ENCODE measurements at regions not wholly inside any gene's neighbourhood (a gene's known extent, or its start where the extent isn't known, plus 50 kb on each side); places are given as distances from the start of the nearest gene placed in this dataset.
A peak's percentile ranks its signal among the peaks of the same experiment; 100 is the strongest.
"Not testable (repeated sequence)": the region's sequence is repeated elsewhere in the genome, so short reads cannot be mapped to it uniquely, and the experiment has no call there.

GRCh38 chr13:54676526-54677113, 1648.0 kb downstream of the OLFM4 start:
- WGBS, 2 experiments (ENCODE audit: insufficient coverage in 2 of 2): 87 to 92% methylated on average over 17 to 20 of the region's 22 CpGs
- Histone ChIP-seq H3K36me3 (ENCODE audit: control insufficient read depth, insufficient read depth, low read length) (no peaks in the 10 kb centered on the region), H3K9me3 (ENCODE audit: control insufficient read depth, low read length) (no peaks in the 10 kb centered on the region), H3K4me3 (ENCODE audit: extremely low read depth, insufficient read depth, low read length, poor library complexity, severe bottlenecking) (no peak overlapping the region), H3K4me1 (ENCODE audit: control insufficient read depth, insufficient read depth, low read length, poor library complexity, severe bottlenecking) (no peaks in the 10 kb centered on the region), H3K27ac (ENCODE audit: low read depth, low read length, severe bottlenecking) (no peak overlapping the region)

- Histone ChIP-seq H3K4me1 (ENCODE audit: control insufficient read depth, insufficient read depth, low read length, poor library complexity, severe bottlenecking) (no peaks in the 10 kb centered on the region), H3K36me3 (ENCODE audit: control insufficient read depth, insufficient read depth, low read length) (no peaks in the 10 kb centered on the region), H3K4me3 (ENCODE audit: extremely low read depth, insufficient read depth, low read length, poor library complexity, severe bottlenecking) (no peak overlapping the region), H3K9me3 (ENCODE audit: control insufficient read depth, low read length) (no peaks in the 10 kb centered on the region), H3K27ac (ENCODE audit: low read depth, low read length, severe bottlenecking) (no peak overlapping the region)
- WGBS, 2 experiments (ENCODE audit: insufficient coverage in 2 of 2): 100% methylated on average over 1 of the region's 1 CpG
Measured at GRCh38 chr13:54682184-54682583, 1653.6 kb downstream of the OLFM4 start.

DNA sequence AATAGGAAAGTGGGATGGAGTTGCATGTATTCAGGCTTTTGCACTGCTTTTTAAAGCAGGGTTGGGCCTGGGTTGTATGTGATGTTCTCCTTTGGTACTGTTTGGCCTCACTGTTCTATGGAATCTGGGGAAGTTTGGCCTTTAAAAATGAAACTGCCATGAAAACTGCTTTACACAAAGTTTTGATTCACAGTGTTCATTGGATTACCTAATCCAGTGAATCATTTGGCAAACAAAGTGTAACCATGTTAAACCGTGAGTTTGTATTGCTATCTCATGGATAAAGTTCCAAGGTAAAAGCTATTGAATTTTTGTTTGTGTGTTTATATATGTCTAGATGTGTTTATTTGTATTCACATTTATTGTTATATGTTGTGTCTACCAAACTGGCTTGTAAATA, 1658.6 kb downstream of the OLFM4 start:
- Histone ChIP-seq H3K4me1 (ENCODE audit: control insufficient read depth, insufficient read depth, low read length, poor library complexity, severe bottlenecking) (no peaks in the 10 kb centered on the region), H3K4me3 (ENCODE audit: extremely low read depth, insufficient read depth, low read length, poor library complexity, severe bottlenecking) (no peak overlapping the region), H3K36me3 (ENCODE audit: control insufficient read depth, insufficient read depth, low read length) (no peaks in the 10 kb centered on the region), H3K9me3 (ENCODE audit: control insufficient read depth, low read length) (peaks cover 9% of the 10 kb centered on the region), H3K27ac (ENCODE audit: low read depth, low read length, severe bottlenecking) (no peak overlapping the region)
- WGBS, 2 experiments (ENCODE audit: insufficient coverage in 2 of 2): 100% methylated on average over 1 of the region's 1 CpG; no CpG with 5 or more reads in 1 of the 2 experiments

DNA sequence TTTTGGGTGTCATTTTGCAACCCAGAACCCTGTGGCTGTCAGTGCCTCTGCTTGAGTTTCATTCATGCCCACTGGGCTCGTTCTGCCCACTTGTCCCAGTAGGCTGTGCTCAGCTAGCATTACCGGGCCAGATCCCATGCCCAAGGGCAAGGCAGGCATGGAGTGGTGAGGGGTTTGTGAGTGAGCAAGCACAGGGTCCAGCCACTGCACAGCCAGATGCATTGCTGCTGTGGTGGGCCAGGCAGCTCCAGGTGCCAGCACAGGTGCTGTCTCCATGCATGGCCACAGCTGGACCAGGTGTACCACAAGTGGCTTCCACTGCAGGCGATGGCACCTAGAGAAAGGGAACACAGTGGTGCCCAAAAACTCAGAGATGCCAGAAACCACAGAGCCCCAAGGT, 1671.2 kb downstream of the OLFM4 start:
- H3K36me3 ChIP-seq (ENCODE audit: control insufficient read depth, insufficient read depth, low read length): no peaks in the 10 kb centered on the region
- no peaks in the 10 kb centered on the region for H3K4me1 ChIP-seq (ENCODE audit: control insufficient read depth, insufficient read depth, low read length, poor library complexity, severe bottlenecking)
- no peak overlapping the region for H3K27ac ChIP-seq (ENCODE audit: low read depth, low read length, severe bottlenecking)
- H3K4me3 ChIP-seq (ENCODE audit: extremely low read depth, insufficient read depth, low read length, poor library complexity, severe bottlenecking): no peak overlapping the region
- H3K9me3 ChIP-seq (ENCODE audit: control insufficient read depth, low read length): no peaks in the 10 kb centered on the region
- whole genome bisulfite sequencing, 2 experiments (ENCODE audit: insufficient coverage in 2 of 2): 92 to 100% methylated on average over 1 to 2 of the region's 3 CpGs

- Histone ChIP-seq H3K4me3 (ENCODE audit: extremely low read depth, insufficient read depth, low read length, poor library complexity, severe bottlenecking) (no peak overlapping the region), H3K27ac (ENCODE audit: low read depth, low read length, severe bottlenecking) (no peak overlapping the region), H3K4me1 (ENCODE audit: control insufficient read depth, insufficient read depth, low read length, poor library complexity, severe bottlenecking) (no peaks in the 10 kb centered on the region), H3K36me3 (ENCODE audit: control insufficient read depth, insufficient read depth, low read length) (no peaks in the 10 kb centered on the region), H3K9me3 (ENCODE audit: control insufficient read depth, low read length) (peaks cover 12% of the 10 kb centered on the region)
- WGBS, 2 experiments (ENCODE audit: insufficient coverage in 2 of 2): 100% methylated on average over 1 of the region's 2 CpGs; no CpG with 5 or more reads in 1 of the 2 experiments
Measured at GRCh38 chr13:54705738-54706137, 1677.1 kb downstream of the OLFM4 start.

GRCh38 chr13:54706336-54706735, 1677.7 kb downstream of the OLFM4 start:
- Histone ChIP-seq H3K9me3 (ENCODE audit: control insufficient read depth, low read length) (peaks cover 12% of the 10 kb centered on the region), H3K36me3 (ENCODE audit: control insufficient read depth, insufficient read depth, low read length) (no peaks in the 10 kb centered on the region), H3K27ac (ENCODE audit: low read depth, low read length, severe bottlenecking) (no peak overlapping the region), H3K4me3 (ENCODE audit: extremely low read depth, insufficient read depth, low read length, poor library complexity, severe bottlenecking) (no peak overlapping the region), H3K4me1 (ENCODE audit: control insufficient read depth, insufficient read depth, low read length, poor library complexity, severe bottlenecking) (no peaks in the 10 kb centered on the region)
- WGBS, 2 experiments (ENCODE audit: insufficient coverage in 2 of 2): 83 to 100% methylated on average over 1 to 2 of the region's 3 CpGs

DNA sequence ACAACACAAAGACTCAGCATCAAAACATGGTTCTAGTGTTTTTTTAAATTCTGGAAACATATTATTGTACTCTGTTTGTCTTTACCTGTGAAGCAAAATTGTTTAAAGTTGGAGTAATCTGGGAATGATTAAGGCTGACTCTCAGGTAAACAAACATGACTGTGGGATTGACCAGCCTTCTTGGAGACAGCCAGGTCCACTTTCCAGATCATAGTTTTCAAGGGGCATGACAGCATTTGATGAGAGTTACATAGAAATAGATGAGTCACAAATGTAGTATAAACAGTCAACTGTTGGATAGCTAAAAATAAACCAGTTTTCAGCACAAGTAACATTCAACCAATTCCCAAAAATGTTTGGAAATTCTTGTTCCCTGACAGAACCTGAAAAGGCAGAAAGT, 1680.9 kb downstream of the OLFM4 start:
- Histone ChIP-seq H3K9me3 (ENCODE audit: control insufficient read depth, low read length) (peaks cover 12% of the 10 kb centered on the region), H3K36me3 (ENCODE audit: control insufficient read depth, insufficient read depth, low read length) (no peaks in the 10 kb centered on the region), H3K27ac (ENCODE audit: low read depth, low read length, severe bottlenecking) (peak overlapping the region; percentile 57), H3K4me1 (ENCODE audit: control insufficient read depth, insufficient read depth, low read length, poor library complexity, severe bottlenecking) (no peaks in the 10 kb centered on the region), H3K4me3 (ENCODE audit: extremely low read depth, insufficient read depth, low read length, poor library complexity, severe bottlenecking) (no peak overlapping the region)

GRCh38 chr13:54733639-54734038, 1705.0 kb downstream of the OLFM4 start:
- no peaks in the 10 kb centered on the region for H3K36me3 ChIP-seq (ENCODE audit: control insufficient read depth, insufficient read depth, low read length)
- H3K4me1 ChIP-seq (ENCODE audit: control insufficient read depth, insufficient read depth, low read length, poor library complexity, severe bottlenecking): no peaks in the 10 kb centered on the region
- H3K27ac ChIP-seq (ENCODE audit: low read depth, low read length, severe bottlenecking): no peak overlapping the region
- no peaks in the 10 kb centered on the region for H3K9me3 ChIP-seq (ENCODE audit: control insufficient read depth, low read length)
- 47 to 59% methylated on average over 3 of the region's 5 CpGs for WGBS, 2 experiments (ENCODE audit: insufficient coverage in 2 of 2)
- H3K4me3 ChIP-seq (ENCODE audit: extremely low read depth, insufficient read depth, low read length, poor library complexity, severe bottlenecking): no peak overlapping the region

DNA sequence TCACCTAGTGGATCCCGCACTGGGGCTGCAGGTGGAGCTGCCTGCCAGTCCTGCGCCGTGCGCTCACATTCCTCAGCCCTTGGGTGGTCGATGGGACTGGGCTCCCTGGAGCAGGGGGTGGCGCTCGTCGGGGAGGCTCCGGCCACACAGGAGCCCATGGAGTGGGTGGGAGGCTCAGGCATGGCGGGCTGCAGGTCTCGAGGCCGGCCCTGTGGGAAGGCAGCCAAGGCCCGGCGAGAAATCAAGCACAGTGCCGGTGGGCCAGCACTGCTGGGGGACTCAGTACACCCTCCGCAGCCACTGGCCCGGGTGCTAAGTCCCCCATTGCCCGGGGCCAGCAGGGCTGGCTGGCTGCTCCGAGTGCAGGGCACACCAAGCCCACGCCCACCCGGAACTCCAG, 1708.6 kb downstream of the OLFM4 start:
- H3K36me3 ChIP-seq (ENCODE audit: control insufficient read depth, insufficient read depth, low read length); H3K4me3 ChIP-seq (ENCODE audit: extremely low read depth, insufficient read depth, low read length, poor library complexity, severe bottlenecking); H3K9me3 ChIP-seq (ENCODE audit: control insufficient read depth, low read length); H3K27ac ChIP-seq (ENCODE audit: low read depth, low read length, severe bottlenecking); H3K4me1 ChIP-seq (ENCODE audit: control insufficient read depth, insufficient read depth, low read length, poor library complexity, severe bottlenecking): not testable (repeated sequence)
- whole genome bisulfite sequencing, 2 experiments (ENCODE audit: insufficient coverage in 2 of 2): 96 to 100% methylated on average over 4 to 7 of the region's 21 CpGs

GRCh38 chr13:54742984-54743383, 1714.4 kb downstream of the OLFM4 start:
- Histone ChIP-seq H3K27ac (ENCODE audit: low read depth, low read length, severe bottlenecking) (no peak overlapping the region), H3K36me3 (ENCODE audit: control insufficient read depth, insufficient read depth, low read length) (no peaks in the 10 kb centered on the region), H3K4me1 (ENCODE audit: control insufficient read depth, insufficient read depth, low read length, poor library complexity, severe bottlenecking) (peaks cover 3% of the 10 kb centered on the region), H3K4me3 (ENCODE audit: extremely low read depth, insufficient read depth, low read length, poor library complexity, severe bottlenecking) (no peak overlapping the region), H3K9me3 (ENCODE audit: control insufficient read depth, low read length) (no peaks in the 10 kb centered on the region)

DNA sequence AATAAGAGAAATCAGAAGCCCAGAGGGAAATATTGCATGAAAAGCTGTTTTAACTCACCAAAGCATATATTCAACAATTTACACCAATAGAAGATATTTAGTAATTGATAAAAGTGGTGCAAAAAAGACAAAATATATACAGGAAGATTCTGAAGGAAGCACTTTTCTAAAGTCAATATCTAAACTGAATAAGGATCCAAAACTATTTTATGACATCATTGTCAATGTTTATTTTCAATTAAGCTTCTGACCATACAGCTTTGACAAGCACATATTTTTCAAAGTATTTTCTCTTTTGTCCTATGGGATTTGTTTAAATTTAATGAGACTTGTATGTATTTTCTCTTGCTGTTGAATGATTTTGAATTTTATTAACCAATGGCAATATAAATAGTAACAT, 1716.1 kb downstream of the OLFM4 start:
- H3K4me1 ChIP-seq (ENCODE audit: control insufficient read depth, insufficient read depth, low read length, poor library complexity, severe bottlenecking): peaks cover 3% of the 10 kb centered on the region
- no peaks in the 10 kb centered on the region for H3K36me3 ChIP-seq (ENCODE audit: control insufficient read depth, insufficient read depth, low read length)
- H3K4me3 ChIP-seq (ENCODE audit: extremely low read depth, insufficient read depth, low read length, poor library complexity, severe bottlenecking): no peak overlapping the region
- H3K9me3 ChIP-seq (ENCODE audit: control insufficient read depth, low read length): no peaks in the 10 kb centered on the region
- no peak overlapping the region for H3K27ac ChIP-seq (ENCODE audit: low read depth, low read length, severe bottlenecking)

Measured in mesodermal cell (in vitro differentiated cells).